ENCODE measurements at regions not wholly inside any gene's neighbourhood (a gene's known extent, or its start where the extent isn't known, plus 50 kb on each side); places are given as distances from the start of the nearest gene placed in this dataset.

- H3K4me3 ChIP-seq (ENCODE audit: low read depth, low read length) = no peak overlapping the region
- DNase-seq (ENCODE audit: low read depth) = no peak
- no peak for TF ChIP-seq CTCF (IDR thresholded peaks at IDR 0.05; ENCODE audit: insufficient read depth, low read depth, low read length, missing control alignments)
Measured at GRCh38 chr1:55916907-55917306, 662.5 kb downstream of the PLPP3 start.

GRCh38 chr1:55916481-55916880 is 662.9 kb downstream of the PLPP3 start:
- DNase-seq (ENCODE audit: low read depth) = no peak
- TF ChIP-seq CTCF (IDR thresholded peaks at IDR 0.05; ENCODE audit: insufficient read depth, low read depth, low read length, missing control alignments) = no peak
- H3K4me3 ChIP-seq (ENCODE audit: low read depth, low read length) = no peak overlapping the region

GRCh38 chr1:55913565-55913964 is 665.8 kb downstream of the PLPP3 start:
- DNase-seq (ENCODE audit: low read depth) = no peak
- no peak overlapping the region for H3K4me3 ChIP-seq (ENCODE audit: low read depth, low read length)
- no peak for TF ChIP-seq CTCF (IDR thresholded peaks at IDR 0.05; ENCODE audit: insufficient read depth, low read depth, low read length, missing control alignments)

- no peak for DNase-seq (ENCODE audit: low read depth)
- H3K4me3 ChIP-seq (ENCODE audit: low read depth, low read length) = no peak overlapping the region
- TF ChIP-seq CTCF (IDR thresholded peaks at IDR 0.05; ENCODE audit: insufficient read depth, low read depth, low read length, missing control alignments) = no peak
Measured at GRCh38 chr1:55912438-55912837, 666.9 kb downstream of the PLPP3 start.

- no peak overlapping the region for H3K4me3 ChIP-seq (ENCODE audit: low read depth, low read length)
- no peak for DNase-seq (ENCODE audit: low read depth)
- no peak for TF ChIP-seq CTCF (IDR thresholded peaks at IDR 0.05; ENCODE audit: insufficient read depth, low read depth, low read length, missing control alignments)
Measured at GRCh38 chr1:55904541-55904940, 674.8 kb downstream of the PLPP3 start.

- TF ChIP-seq CTCF (IDR thresholded peaks at IDR 0.05; ENCODE audit: insufficient read depth, low read depth, low read length, missing control alignments) = no peak
- DNase-seq (ENCODE audit: low read depth) = no peak
- no peak overlapping the region for H3K4me3 ChIP-seq (ENCODE audit: low read depth, low read length)
Measured at GRCh38 chr1:55898181-55898580, 681.2 kb downstream of the PLPP3 start.

- no peak overlapping the region for H3K4me3 ChIP-seq (ENCODE audit: low read depth, low read length)
- DNase-seq (ENCODE audit: low read depth) = no peak
- no peak for TF ChIP-seq CTCF (IDR thresholded peaks at IDR 0.05; ENCODE audit: insufficient read depth, low read depth, low read length, missing control alignments)
Measured at GRCh38 chr1:55896210-55896609, 681.0 kb upstream of the USP24 start.
